PC-9 (cell line): ENCODE measurements at regions not wholly inside any gene's neighbourhood (a gene's known extent, or its start where the extent isn't known, plus 50 kb on each side); places are given as distances from the start of the nearest gene placed in this dataset.

Source experiments
- BruUV-seq: library from RNA; stranded (reverse); fragments of 400-500 nt; replicated peaks from 2 replicates; lab custom pipeline; 2021; lab: Mats Ljungman, UMichigan
- CTCF ChIA-PET: fragments of 300-600 bp; sonication (Branson Sonifier 250); formaldehyde crosslinking; loops from one replicate; lab custom pipeline; 2022; ENCODE audit warnings: antibody characterized with exemption; lab: Charles Lee
- POLR2A ChIA-PET: fragments of 300-600 bp; sonication (Branson Sonifier 250); formaldehyde crosslinking; loops from one replicate; lab custom pipeline; 2022; ENCODE audit warnings: antibody characterized with exemption; ENCODE audit not compliant: unreplicated experiment; lab: Charles Lee
- DNase-seq, 2 experiments: peaks; one replicate each; pipeline versions ENCODE4 v3.0.0 to v3.0.0-alpha.2; 2015 to 2022; ENCODE audit warnings: mixed read lengths in 1 of 2
- H2AFZ ChIP-seq: fragments of 200-600 bp; sonication (generic); 2 replicates; pipeline ENCODE4 v1.8.1; 2017; ENCODE audit warnings: antibody characterized with exemption
- H3F3A ChIP-seq: fragments of 200-600 bp; sonication (generic); 2 replicates; pipeline ENCODE4 v1.8.1; 2017; ENCODE audit warnings: antibody characterized with exemption, mild to moderate bottlenecking, low read depth; ENCODE audit not compliant: insufficient read depth
- H3K27ac ChIP-seq: fragments of 200-600 bp; sonication (generic); 2 replicates; pipeline ENCODE4 v1.6.1; 2016; ENCODE audit warnings: mixed run types
- H3K27me3 ChIP-seq: fragments of 200-600 bp; sonication (generic); 2 replicates; pipeline ENCODE4 v1.6.1; 2016; ENCODE audit warnings: low read depth, mixed run types; ENCODE audit not compliant: insufficient read depth
- H3K36me3 ChIP-seq: fragments of 200-600 bp; sonication (generic); 2 replicates; pipeline ENCODE4 v1.6.1; 2016; ENCODE audit warnings: low read depth, mixed run types
- H3K4me1 ChIP-seq: fragments of 200-600 bp; sonication (generic); replicated peaks from 2 replicates; pipeline ENCODE4 v1.6.1; 2016; ENCODE audit warnings: mixed run types; ENCODE audit not compliant: insufficient read depth
- H3K4me2 ChIP-seq: fragments of 200-600 bp; sonication (generic); 2 replicates; pipeline ENCODE4 v1.6.1; 2017; ENCODE audit warnings: mixed run types
- H3K4me3 ChIP-seq: fragments of 200-600 bp; sonication (generic); 2 replicates; pipeline ENCODE4 v1.6.1; 2016; ENCODE audit warnings: mixed run types
- H3K79me2 ChIP-seq: fragments of 200-600 bp; sonication (generic); 2 replicates; pipeline ENCODE4 v1.6.1; 2017; ENCODE audit warnings: low read depth, mixed run types
- H3K9me2 ChIP-seq: fragments of 200-600 bp; sonication (generic); 2 replicates; pipeline ENCODE4 v1.8.1; 2017; ENCODE audit warnings: mild to moderate bottlenecking; ENCODE audit not compliant: insufficient read depth
- H3K9me3 ChIP-seq: fragments of 200-600 bp; sonication (generic); 2 replicates; pipeline ENCODE4 v1.8.1; 2016; ENCODE audit warnings: low read depth; ENCODE audit not compliant: insufficient read depth
- H4K20me1 ChIP-seq: fragments of 200-600 bp; sonication (generic); 2 replicates; pipeline ENCODE4 v1.8.1; 2017; ENCODE audit not compliant: insufficient read depth
- EZH2 ChIP-seq: fragments of 200-600 bp; sonication (generic); IDR thresholded peaks from 2 replicates; pipeline ENCODE4 v1.8.0; 2017; ENCODE audit warnings: antibody characterized with exemption, low read depth
- intact Hi-C: fragments of 100-400 bp; cut with micrococcal nuclease; formaldehyde crosslinking; loops from one replicate; pipeline ENCODE4 v1.10.0; 2022; ENCODE audit not compliant: unreplicated experiment
- TF ChIP-seq, protein P1 (sequence below): fragments of 200-600 bp; sonication (generic); conservative IDR thresholded peaks from 2 replicates; pipeline ENCODE4 v1.6.1; 2017; ENCODE audit warnings: mixed run types, antibody characterized with exemption, mild to moderate bottlenecking, moderate library complexity

DNA sequence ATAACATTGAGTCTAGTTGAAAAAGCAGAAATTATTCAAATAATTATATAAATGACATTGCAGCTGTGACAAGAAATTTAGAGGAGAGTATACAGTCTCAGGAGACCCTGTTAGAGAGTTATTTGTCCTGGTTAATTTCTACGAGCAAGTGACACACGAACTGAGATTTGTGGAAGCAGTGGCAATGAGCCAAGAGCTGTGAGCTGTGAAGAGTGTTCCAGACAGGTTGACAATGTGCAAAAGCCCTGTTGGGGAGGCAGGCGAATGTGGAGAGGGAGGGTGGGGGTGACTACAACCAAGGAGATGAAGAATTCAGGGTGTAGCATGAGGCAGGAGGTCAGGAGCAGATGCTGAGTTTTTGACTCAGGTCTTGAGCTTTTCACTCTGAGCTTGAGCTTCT is 620.2 kb upstream of the TENM4 start:
- no peaks in the 10 kb centered on the region for H3K36me3 ChIP-seq
- no peak overlapping the region for H3K4me3 ChIP-seq
- BruUV-seq = no TSS peak
- H3K27me3 ChIP-seq = no peaks in the 10 kb centered on the region
- no peaks in the 10 kb centered on the region for H3K9me2 ChIP-seq
- ChIA-PET POLR2A (no interaction called here), CTCF (no interaction called here)
- no peaks in the 10 kb centered on the region for H4K20me1 ChIP-seq
- H3K9me3 ChIP-seq = no peaks in the 10 kb centered on the region
- H3K79me2 ChIP-seq = no peaks in the 10 kb centered on the region
- H3K4me2 ChIP-seq = no peak overlapping the region
- no peak for DNase-seq
- H3F3A ChIP-seq = no peaks in the 10 kb centered on the region
- H3K4me1 ChIP-seq = no peaks in the 10 kb centered on the region
- H3K27ac ChIP-seq = no peak overlapping the region
- H2AFZ ChIP-seq = no peak overlapping the region
- intact Hi-C loops = no loop called here
- TF ChIP-seq EZH2 = no peak
- TF ChIP-seq, protein P1, sequence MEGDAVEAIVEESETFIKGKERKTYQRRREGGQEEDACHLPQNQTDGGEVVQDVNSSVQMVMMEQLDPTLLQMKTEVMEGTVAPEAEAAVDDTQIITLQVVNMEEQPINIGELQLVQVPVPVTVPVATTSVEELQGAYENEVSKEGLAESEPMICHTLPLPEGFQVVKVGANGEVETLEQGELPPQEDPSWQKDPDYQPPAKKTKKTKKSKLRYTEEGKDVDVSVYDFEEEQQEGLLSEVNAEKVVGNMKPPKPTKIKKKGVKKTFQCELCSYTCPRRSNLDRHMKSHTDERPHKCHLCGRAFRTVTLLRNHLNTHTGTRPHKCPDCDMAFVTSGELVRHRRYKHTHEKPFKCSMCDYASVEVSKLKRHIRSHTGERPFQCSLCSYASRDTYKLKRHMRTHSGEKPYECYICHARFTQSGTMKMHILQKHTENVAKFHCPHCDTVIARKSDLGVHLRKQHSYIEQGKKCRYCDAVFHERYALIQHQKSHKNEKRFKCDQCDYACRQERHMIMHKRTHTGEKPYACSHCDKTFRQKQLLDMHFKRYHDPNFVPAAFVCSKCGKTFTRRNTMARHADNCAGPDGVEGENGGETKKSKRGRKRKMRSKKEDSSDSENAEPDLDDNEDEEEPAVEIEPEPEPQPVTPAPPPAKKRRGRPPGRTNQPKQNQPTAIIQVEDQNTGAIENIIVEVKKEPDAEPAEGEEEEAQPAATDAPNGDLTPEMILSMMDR = no peak

DNA sequence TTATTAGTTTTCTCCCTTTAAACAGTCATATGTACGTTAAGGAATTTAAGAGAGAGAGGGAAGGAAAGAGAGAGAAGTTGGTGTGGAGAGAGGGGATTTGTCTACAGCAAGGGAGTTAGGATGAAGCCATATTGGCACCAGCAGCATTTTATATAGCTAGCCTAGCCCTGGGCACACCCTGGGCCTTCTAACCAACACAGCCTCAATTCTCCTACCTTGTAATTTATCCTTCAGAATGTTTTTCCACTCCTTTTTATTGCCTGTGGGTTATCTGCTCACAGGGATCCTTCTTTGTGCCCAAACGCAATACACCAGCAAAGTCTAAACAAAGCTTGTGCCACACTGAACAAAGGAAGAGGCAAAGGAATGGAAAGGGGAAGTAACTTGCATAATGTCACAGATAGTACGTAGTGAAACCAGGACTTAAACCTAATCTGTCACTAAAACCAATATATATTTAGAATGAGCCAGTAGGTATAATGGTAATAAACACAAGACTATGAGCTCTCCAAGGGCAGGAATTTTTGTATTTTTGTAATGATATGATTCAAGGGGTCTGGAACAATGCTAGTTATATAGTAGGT is 613.8 kb upstream of the TENM4 start:
- intact Hi-C loops = no loop called here
- CTCF ChIA-PET = no interaction called here

GRCh38 chr11:80048513-80048912 is 607.7 kb upstream of the TENM4 start:
- no peak for TF ChIP-seq EZH2
- TF ChIP-seq, protein P1 = no peak
- Histone ChIP-seq H3K27ac (no peak overlapping the region), H3K36me3 (no peaks in the 10 kb centered on the region), H2AFZ (no peak overlapping the region), H3K4me2 (no peak overlapping the region), H4K20me1 (no peaks in the 10 kb centered on the region), H3K4me1 (no peaks in the 10 kb centered on the region), H3F3A (no peaks in the 10 kb centered on the region), H3K27me3 (no peaks in the 10 kb centered on the region), H3K79me2 (no peaks in the 10 kb centered on the region), H3K4me3 (no peak overlapping the region), H3K9me2 (no peaks in the 10 kb centered on the region), H3K9me3 (no peaks in the 10 kb centered on the region)
- BruUV-seq = no TSS peak
- POLR2A ChIA-PET = no interaction called here
- intact Hi-C loops = no loop called here
- DNase-seq = no peak
- CTCF ChIA-PET = no interaction called here

More for the DNA sequence above, 613.8 kb upstream of the TENM4 start:
- H3K9me2 ChIP-seq = no peaks in the 10 kb centered on the region
- no peak overlapping the region for H3K27ac ChIP-seq
- H3K4me3 ChIP-seq = no peak overlapping the region
- H2AFZ ChIP-seq = no peak overlapping the region
- H3K36me3 ChIP-seq = no peaks in the 10 kb centered on the region
- H3K79me2 ChIP-seq = no peaks in the 10 kb centered on the region
- H3K9me3 ChIP-seq = no peaks in the 10 kb centered on the region
- no TSS peak for BruUV-seq
- TF ChIP-seq, protein P1 = no peak
- H3K27me3 ChIP-seq = no peaks in the 10 kb centered on the region
- no peak for DNase-seq
- no peaks in the 10 kb centered on the region for H4K20me1 ChIP-seq
- no peak overlapping the region for H3K4me2 ChIP-seq
- H3K4me1 ChIP-seq = no peaks in the 10 kb centered on the region
- H3F3A ChIP-seq = no peaks in the 10 kb centered on the region
- POLR2A ChIA-PET = no interaction called here
